ENCODE measurements at regions not wholly inside any gene's neighbourhood (a gene's known extent, or its start where the extent isn't known, plus 50 kb on each side); places are given as distances from the start of the nearest gene placed in this dataset.

- TF ChIP-seq NFRKB (IDR thresholded peaks at IDR 0.05) (no peak), SUZ12 (IDR thresholded peaks at IDR 0.05) (no peak), ELF4 (IDR thresholded peaks at IDR 0.05) (no peak), BHLHE40 (IDR thresholded peaks at IDR 0.05; ENCODE audit: borderline replicate concordance) (no peak), FOXA1 (IDR thresholded peaks at IDR 0.05) (no peak)
These were observed 285.3 kb upstream of the CRY1 start for GRCh38 chr12:107378609-107379008.
